MCF 10A (cell line): ENCODE measurements at regions not wholly inside any gene's neighbourhood (a gene's known extent, or its start where the extent isn't known, plus 50 kb on each side); places are given as distances from the start of the nearest gene placed in this dataset.

Experiments
- BruUV-seq: library from RNA; stranded (reverse); fragments of 400-500 nt; replicated peaks from 2 replicates; lab custom pipeline; 2021; lab: Mats Ljungman, UMichigan
- CTCF ChIA-PET: fragments of 300-600 bp; sonication (Branson Sonifier 250); formaldehyde crosslinking; extraction: SDS; loops from one replicate; lab custom pipeline; 2021; ENCODE audit warnings: antibody characterized with exemption, inconsistent platforms; lab: Yijun Ruan, JAX
- POLR2A ChIA-PET: fragments of 300-600, 350-650 bp; sonication (Branson Sonifier 250); formaldehyde crosslinking; extraction: SDS; loops from one replicate; lab custom pipeline; 2020; ENCODE audit warnings: antibody characterized with exemption, inconsistent platforms; lab: Yijun Ruan, JAX
- DNase-seq: peaks from one replicate; pipeline ENCODE4 v3.0.0-alpha.2; 2018; ENCODE audit not compliant: unreplicated experiment
- H3K27ac Mint-ChIP-seq: one replicate; pipeline ENCODE4 v1.8.0; 2022; ENCODE audit warnings: mild to moderate bottlenecking, low read depth, mixed read lengths; ENCODE audit not compliant: unreplicated experiment
- H3K27me3 Mint-ChIP-seq: one replicate; pipeline ENCODE4 v1.8.0; 2022; ENCODE audit warnings: mixed read lengths; ENCODE audit not compliant: insufficient read depth, unreplicated experiment
- H3K36me3 Mint-ChIP-seq: one replicate; pipeline ENCODE4 v1.8.0; 2022; ENCODE audit warnings: mild to moderate bottlenecking, moderate library complexity, mixed read lengths; ENCODE audit not compliant: insufficient read depth, unreplicated experiment
- H3K4me1 Mint-ChIP-seq: one replicate; pipeline ENCODE4 v1.8.0; 2022; ENCODE audit warnings: mixed read lengths; ENCODE audit not compliant: insufficient read depth, unreplicated experiment
- H3K4me3 Mint-ChIP-seq: one replicate; pipeline ENCODE4 v1.8.0; 2022; ENCODE audit warnings: mild to moderate bottlenecking, moderate library complexity, mixed read lengths; ENCODE audit not compliant: unreplicated experiment
- H3K9me3 Mint-ChIP-seq: one replicate; pipeline ENCODE4 v1.8.0; 2022; ENCODE audit warnings: mixed read lengths; ENCODE audit not compliant: unreplicated experiment
- CTCF ChIP-seq: fragments of 200-600 bp; IDR thresholded peaks from one replicate; pipeline ENCODE4 v1.8.0; 2022; ENCODE audit warnings: antibody characterized with exemption, mild to moderate bottlenecking; ENCODE audit not compliant: unreplicated experiment
- intact Hi-C: fragments of 100-400 bp; cut with micrococcal nuclease; formaldehyde crosslinking; loops from 2 replicates; pipeline ENCODE4 v1.14.1; 2022

GRCh38 chr17:77616254-77616731, 342.2 kb upstream of the TNRC6C start:
- TF ChIP-seq CTCF: no peak
- H3K36me3 Mint-ChIP-seq: no peaks in the 10 kb centered on the region
- H3K9me3 Mint-ChIP-seq: no peaks in the 10 kb centered on the region
- intact Hi-C loops: no loop called here
- peak overlapping the region; percentile 41 for H3K27ac Mint-ChIP-seq
- CTCF ChIA-PET: interaction anchor here (0.8 to 1.0 kb wide), 3 partner anchors 10 to 47 kb away, joined by 3 read pairs; no protein-coding TSS in a partner anchor
- peaks cover 21% of the 10 kb centered on the region for H3K4me1 Mint-ChIP-seq
- POLR2A ChIA-PET: interaction anchor here (0.7 to 1.0 kb wide), 3 partner anchors 10 to 172 kb away, joined by 3 to 4 read pairs (median 3); no protein-coding TSS in a partner anchor
- no peaks in the 10 kb centered on the region for H3K27me3 Mint-ChIP-seq
- H3K4me3 Mint-ChIP-seq: no peak overlapping the region
- peak; percentile 54 for DNase-seq
- BruUV-seq: no TSS peak

GRCh38 chr17:77617516-77617915, 341.0 kb upstream of the TNRC6C start:
- no peak overlapping the region for H3K4me3 Mint-ChIP-seq
- BruUV-seq: no TSS peak
- H3K27me3 Mint-ChIP-seq: no peaks in the 10 kb centered on the region
- no peak for DNase-seq
- peaks cover 31% of the 10 kb centered on the region for H3K4me1 Mint-ChIP-seq
- ChIA-PET CTCF (interaction anchor here (1.0 kb wide), 1 partner anchor 18 kb away, joined by 3 read pairs; no protein-coding TSS in a partner anchor), POLR2A (interaction anchor here (0.7 to 1.2 kb wide), 3 partner anchors 15 to 251 kb away, joined by 3 to 4 read pairs (median 4); no protein-coding TSS in a partner anchor)
- H3K36me3 Mint-ChIP-seq: no peaks in the 10 kb centered on the region
- H3K27ac Mint-ChIP-seq: no peak overlapping the region
- intact Hi-C loops: no loop called here
- no peak for TF ChIP-seq CTCF
- H3K9me3 Mint-ChIP-seq: no peaks in the 10 kb centered on the region

DNA sequence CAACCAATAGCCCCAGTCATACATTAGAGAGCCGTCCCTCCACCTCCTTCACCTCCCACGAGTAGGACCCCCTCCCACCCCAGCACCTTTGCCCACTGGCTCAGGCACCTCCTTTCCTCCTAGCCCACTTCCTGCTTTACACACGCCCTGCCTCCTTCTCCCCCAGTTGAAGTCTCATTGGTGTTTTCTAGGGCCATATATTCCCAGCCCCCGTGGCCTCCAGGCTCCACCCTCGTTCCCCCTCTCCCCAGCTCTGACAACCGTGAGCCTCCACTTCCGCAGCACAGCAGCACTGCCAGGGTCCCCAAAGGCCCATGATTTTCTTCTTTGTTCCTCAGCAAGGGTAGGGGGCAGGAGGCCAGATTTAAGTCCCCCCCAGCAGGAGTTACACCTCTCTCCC, 340.3 kb upstream of the TNRC6C start:
- Mint-ChIP-seq H3K36me3 (no peaks in the 10 kb centered on the region), H3K9me3 (no peaks in the 10 kb centered on the region), H3K27me3 (no peaks in the 10 kb centered on the region), H3K4me1 (peaks cover 37% of the 10 kb centered on the region), H3K4me3 (no peak overlapping the region), H3K27ac (no peak overlapping the region)
- no TSS peak for BruUV-seq
- ChIA-PET POLR2A (interaction anchor here (0.7 to 1.2 kb wide), 2 partner anchors 16 to 252 kb away, joined by 3 to 4 read pairs; no protein-coding TSS in a partner anchor), CTCF (interaction anchor here (0.6 to 1.0 kb wide), 2 partner anchors 12 to 19 kb away, joined by 3 read pairs; no protein-coding TSS in a partner anchor)
- intact Hi-C loops: no loop called here
- DNase-seq: no peak
- no peak for TF ChIP-seq CTCF

GRCh38 chr17:77618731-77619130, 339.8 kb upstream of the TNRC6C start:
- Mint-ChIP-seq H3K9me3 (no peaks in the 10 kb centered on the region), H3K36me3 (no peaks in the 10 kb centered on the region), H3K4me1 (peaks cover 38% of the 10 kb centered on the region), H3K27ac (peak overlapping the region; percentile 24), H3K27me3 (no peaks in the 10 kb centered on the region), H3K4me3 (no peak overlapping the region)
- BruUV-seq: no TSS peak
- ChIA-PET CTCF (interaction anchor here (0.6 kb wide), 1 partner anchor 12 kb away, joined by 3 read pairs; no protein-coding TSS in a partner anchor), POLR2A (interaction anchor here (1.2 kb wide), 1 partner anchor 17 kb away, joined by 4 read pairs; no protein-coding TSS in a partner anchor)
- no peak for DNase-seq
- no peak for TF ChIP-seq CTCF
- intact Hi-C loops: no loop called here
